ENCODE measurements at regions not wholly inside any gene's neighbourhood (a gene's known extent, or its start where the extent isn't known, plus 50 kb on each side); places are given as distances from the start of the nearest gene placed in this dataset.
A peak's percentile ranks its signal among the peaks of the same experiment; 100 is the strongest.

- DNase-seq: no peak
These were observed 51.0 kb downstream of the FAT4 start for GRCh38 chr4:125365731-125366130.

- DNase-seq: no peak
These were observed 53.4 kb downstream of the FAT4 start for GRCh38 chr4:125368146-125368545.

GRCh38 chr4:125368671-125369081 is 53.9 kb downstream of the FAT4 start:
- no peak for DNase-seq

GRCh38 chr4:125369098-125369497 is 54.3 kb downstream of the FAT4 start:
- DNase-seq: no peak

- no peak for DNase-seq
These were observed 55.7 kb downstream of the FAT4 start for GRCh38 chr4:125370478-125370877.

GRCh38 chr4:125382995-125383394 is 68.2 kb downstream of the FAT4 start:
- no peak for DNase-seq

- DNase-seq: no peak
These were observed 73.0 kb downstream of the FAT4 start for GRCh38 chr4:125387770-125388169.

GRCh38 chr4:125388613-125389012 is 73.9 kb downstream of the FAT4 start:
- DNase-seq: no peak

- DNase-seq: no peak
These were observed 75.0 kb downstream of the FAT4 start for GRCh38 chr4:125389713-125390112.

GRCh38 chr4:125390126-125390525 is 75.4 kb downstream of the FAT4 start:
- DNase-seq: no peak

GRCh38 chr4:125390727-125391126 is 76.0 kb downstream of the FAT4 start:
- DNase-seq: no peak

GRCh38 chr4:125392694-125393093 is 77.9 kb downstream of the FAT4 start:
- no peak for DNase-seq

- peak; percentile 55 for DNase-seq
These were observed 79.1 kb downstream of the FAT4 start for GRCh38 chr4:125393825-125394224.

GRCh38 chr4:125397226-125397625 is 82.5 kb downstream of the FAT4 start:
- DNase-seq: no peak

GRCh38 chr4:125398263-125399002 is 83.7 kb downstream of the FAT4 start:
- no peak for DNase-seq

GRCh38 chr4:125400756-125401155 is 86.0 kb downstream of the FAT4 start:
- no peak for DNase-seq

- DNase-seq: no peak
These were observed 87.0 kb downstream of the FAT4 start for GRCh38 chr4:125401784-125402183.

GRCh38 chr4:125420526-125420925 is 105.8 kb downstream of the FAT4 start:
- no peak for DNase-seq

GRCh38 chr4:125421547-125421946 is 106.8 kb downstream of the FAT4 start:
- no peak for DNase-seq

GRCh38 chr4:125423124-125423523 is 108.4 kb downstream of the FAT4 start:
- DNase-seq: no peak

- DNase-seq: no peak
These were observed 114.1 kb downstream of the FAT4 start for GRCh38 chr4:125428832-125429231.

- no peak for DNase-seq
These were observed 115.3 kb downstream of the FAT4 start for GRCh38 chr4:125430086-125430485.

GRCh38 chr4:125432078-125432477 is 117.3 kb downstream of the FAT4 start:
- DNase-seq: peak; percentile 81

- no peak for DNase-seq
These were observed 118.7 kb downstream of the FAT4 start for GRCh38 chr4:125433453-125433852.

- no peak for DNase-seq
These were observed 119.4 kb downstream of the FAT4 start for GRCh38 chr4:125434136-125434535.
